HG03025 (cell line): ENCODE measurements at regions not wholly inside any gene's neighbourhood (a gene's known extent, or its start where the extent isn't known, plus 50 kb on each side); places are given as distances from the start of the nearest gene placed in this dataset.
"Not testable (repeated sequence)": the region's sequence is repeated elsewhere in the genome, so short reads cannot be mapped to it uniquely, and the experiment has no call there.

Source experiments
- ATAC-seq: cut with Tn5 transposase; IDR thresholded peaks from one replicate; pipeline ENCODE4 v1.9.1; 2021; ENCODE audit warnings: mild to moderate bottlenecking, moderate library complexity; ENCODE audit not compliant: unreplicated experiment, low FRiP score

DNA sequence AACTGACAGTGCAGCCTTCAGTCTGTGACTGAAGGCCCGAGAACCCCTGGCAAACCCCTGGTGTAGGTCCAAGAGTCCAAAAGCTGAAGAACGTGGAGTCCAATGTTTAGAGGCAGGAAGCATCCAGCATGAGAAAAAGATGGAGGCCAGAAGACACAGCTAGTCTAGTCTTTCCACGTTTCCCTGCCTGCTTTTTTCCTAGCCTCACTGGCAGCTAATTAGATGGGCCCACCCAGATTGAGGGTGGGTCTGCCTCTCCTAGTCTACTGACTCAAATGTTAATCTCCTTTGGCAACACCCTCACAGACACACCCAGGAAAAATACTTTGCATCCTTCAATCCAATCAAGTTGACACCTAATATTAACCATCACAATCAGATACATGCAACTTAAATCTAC is 87.8 kb downstream of the TENT5D start:
- not testable (repeated sequence) for ATAC-seq

DNA sequence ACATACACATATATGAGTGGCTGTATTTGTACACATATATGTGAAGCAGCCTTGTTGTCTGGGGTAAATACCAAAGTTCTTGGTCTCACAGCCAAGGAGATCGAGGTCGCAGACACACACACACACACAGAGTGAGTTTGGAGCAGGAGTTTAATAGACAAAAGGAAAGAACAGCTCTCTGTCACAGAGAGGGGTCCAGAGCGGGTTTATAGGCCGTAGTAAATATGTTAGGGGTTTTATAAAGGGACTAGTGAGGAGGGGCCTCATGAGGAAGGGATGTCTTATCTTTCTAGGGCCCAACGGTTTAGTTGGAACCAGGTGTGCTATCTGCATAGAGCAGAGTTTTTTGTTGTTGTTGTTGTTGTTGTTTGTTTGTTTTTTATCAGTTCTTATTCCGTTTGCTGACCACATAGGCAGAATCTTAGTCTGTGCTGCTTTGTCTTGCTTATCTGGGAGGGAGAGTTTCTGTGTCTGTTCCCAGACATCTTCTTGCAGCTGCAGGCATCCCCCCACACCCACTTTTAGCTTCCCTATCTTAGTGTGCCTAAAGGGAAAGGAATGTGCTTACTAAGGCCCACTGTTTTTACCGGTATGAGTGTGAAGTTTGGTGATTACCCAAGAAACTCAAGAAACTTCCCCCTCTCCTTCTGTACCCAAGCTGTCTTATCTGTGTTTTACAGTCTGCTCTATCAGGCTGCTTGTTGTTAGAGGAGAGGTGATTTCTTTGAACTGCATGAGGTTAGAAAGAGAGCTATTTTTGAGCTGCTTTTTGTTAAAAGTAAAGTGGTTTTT is 91.9 kb downstream of the TENT5D start:
- no peak for ATAC-seq

DNA sequence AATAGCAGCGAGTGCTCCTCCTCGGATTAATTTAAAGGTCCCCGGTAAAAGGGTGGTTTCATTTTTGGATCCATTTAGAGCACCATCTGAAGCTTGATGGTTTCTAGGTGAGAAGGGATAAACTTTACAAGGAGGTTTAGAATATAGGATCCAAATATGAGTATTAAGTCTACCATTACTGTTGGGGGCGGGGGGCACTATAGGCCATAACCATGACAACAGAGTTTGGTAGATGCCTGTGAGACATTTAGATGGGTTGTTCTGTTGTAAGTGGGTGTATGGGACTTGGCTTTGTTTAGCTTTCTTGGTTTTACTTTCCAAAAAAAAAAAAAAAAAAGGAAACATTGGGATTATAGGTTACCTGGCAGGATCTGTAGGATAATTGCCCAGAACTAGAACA is 92.7 kb downstream of the TENT5D start:
- ATAC-seq, result no peak

DNA sequence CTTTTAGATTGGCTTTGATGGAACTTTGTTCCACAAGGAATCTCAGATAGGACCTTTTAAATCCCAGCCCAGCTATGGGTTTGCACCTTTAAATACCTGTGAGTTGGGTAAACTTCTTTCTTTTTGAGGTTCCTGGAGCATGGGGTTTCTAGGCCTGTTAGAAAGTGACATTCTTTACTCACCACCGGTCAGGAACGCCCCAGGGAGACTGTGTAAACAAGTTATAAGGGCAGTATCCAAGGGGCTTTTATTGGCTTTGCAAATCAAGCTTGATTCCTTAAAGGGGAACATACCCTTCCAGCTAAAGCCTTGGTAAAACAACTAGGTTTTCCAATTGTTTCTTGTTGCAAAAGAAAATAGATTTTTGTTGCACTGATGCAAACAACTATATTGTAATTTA is 93.4 kb downstream of the TENT5D start:
- no peak for ATAC-seq

DNA sequence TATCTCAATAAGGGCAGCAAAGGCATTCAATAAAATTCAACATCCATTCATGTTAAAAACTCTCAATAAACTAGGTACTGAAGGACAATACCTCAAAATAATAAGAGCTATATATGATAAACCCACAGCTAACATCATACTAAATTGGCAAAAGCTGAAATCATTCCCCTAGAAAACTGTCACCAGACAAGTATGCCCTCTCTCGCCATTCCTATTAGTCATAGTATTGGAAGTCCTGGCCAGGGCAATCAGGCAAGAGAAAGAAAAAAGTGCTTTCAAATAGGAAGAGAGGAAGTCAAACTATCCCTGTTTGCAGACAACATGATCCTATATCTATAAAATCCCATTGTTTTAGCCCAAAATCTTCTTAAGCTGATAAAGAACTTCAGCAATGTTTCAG is 116.8 kb downstream of the TENT5D start:
- no peak for ATAC-seq

DNA sequence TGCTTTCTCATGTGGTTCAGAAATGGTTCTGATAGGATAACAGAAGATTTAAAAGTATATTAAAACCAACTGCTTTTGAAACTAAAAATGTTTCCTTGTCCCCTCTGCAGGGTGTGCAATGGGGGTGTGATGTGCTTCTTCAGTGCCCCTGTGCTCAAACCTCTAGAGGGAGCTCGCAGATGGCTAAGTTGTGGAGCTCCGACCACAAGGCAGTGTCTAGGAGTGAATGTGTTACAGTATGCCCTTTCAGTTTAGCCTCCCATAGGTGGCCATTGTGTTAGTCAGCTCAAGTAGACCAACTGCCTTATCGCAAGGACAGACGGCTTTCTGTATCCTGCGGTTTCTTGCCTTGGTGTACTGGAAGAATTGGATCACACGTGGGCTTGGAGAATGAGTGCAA is 130.5 kb downstream of the TENT5D start:
- peak; percentile 66 for ATAC-seq

DNA sequence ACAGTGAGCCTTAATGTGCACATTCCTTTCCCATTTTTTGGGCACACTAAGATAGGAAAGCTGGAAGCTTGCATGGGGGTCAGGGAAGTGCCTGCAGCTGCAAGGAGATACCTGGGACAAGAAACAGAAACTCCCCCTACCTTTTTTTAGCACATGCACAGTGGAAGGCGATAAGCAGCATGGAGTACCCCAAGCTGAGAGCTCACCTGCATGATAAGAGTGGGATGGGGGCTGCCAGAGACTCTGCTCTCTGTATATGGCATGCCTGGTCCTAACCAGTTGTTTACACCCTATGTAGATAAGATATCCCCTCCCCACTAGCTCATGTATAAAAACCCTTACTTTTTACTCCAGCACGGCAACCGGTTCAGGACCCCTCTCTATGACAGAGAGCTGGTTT is 135.9 kb downstream of the TENT5D start:
- ATAC-seq, result no peak

DNA sequence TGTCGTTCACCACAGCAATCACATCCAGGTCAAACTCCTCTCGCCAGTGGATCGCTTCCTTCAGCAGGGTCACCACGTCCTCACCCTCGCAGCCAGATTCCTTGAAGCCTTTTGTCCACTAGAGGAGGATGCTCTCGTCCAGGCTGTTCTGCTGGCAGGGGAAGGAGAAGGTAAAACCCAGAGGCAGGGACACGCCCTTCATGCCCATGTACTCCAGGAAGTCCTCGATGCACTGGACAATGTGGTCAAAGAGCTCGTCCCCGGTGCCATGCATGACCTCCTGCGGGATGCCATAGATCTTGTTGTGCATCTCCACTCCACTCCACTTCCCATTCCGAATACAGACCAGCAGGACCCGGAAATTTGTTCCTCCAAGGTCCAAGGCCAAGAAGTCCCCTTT is 152.4 kb downstream of the TENT5D start:
- no peak for ATAC-seq

DNA sequence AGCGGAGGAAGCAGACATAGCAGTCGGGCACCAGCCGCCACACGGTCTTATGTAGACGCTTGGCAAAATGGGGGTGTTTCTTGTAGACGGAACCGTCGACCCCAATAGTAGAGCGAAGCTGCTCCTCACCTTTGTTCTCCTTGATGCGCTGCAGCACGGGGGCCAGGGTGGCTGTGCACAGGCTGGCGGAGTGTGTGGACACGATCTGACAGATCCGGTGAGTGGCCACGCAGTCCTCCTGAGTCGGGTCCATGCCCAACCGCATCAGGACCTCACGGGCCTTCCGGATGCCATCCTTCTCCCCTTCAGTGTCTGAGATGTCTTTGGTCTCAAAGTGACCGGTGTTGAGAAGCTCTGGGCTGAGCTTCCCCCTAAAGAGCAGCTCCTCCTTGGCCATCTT is 153.0 kb downstream of the TENT5D start:
- no peak for ATAC-seq

DNA sequence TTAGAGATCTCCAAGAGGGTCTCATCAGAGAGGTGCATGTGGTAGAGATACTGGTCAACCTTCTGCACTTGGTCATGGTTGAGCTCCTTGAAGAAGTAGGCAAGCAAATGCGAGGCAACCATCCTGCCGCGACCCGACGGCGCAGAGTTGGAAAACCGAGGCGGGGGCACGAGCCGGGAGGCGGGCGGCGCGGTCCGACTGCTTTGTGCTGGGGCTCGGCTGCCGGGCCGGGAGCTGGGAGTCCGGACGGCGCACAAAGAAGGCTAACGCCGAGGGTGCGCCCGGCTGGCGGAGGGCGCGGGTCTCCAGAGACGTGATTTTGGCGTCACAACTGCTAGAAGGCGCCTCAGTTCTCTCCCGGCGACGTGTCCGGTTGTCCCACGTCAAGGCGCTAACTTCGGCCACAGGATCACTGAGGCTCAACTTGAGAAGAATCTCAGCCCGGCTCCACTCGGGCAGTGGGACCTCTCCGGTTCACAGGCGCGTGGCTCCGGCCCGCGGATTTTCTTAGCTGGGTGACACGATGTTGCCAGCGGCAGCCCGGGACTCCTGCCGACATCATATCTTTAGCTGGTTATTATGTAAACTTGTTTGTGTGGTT is 154.3 kb downstream of the TENT5D start:
- ATAC-seq, result not testable (repeated sequence)

DNA sequence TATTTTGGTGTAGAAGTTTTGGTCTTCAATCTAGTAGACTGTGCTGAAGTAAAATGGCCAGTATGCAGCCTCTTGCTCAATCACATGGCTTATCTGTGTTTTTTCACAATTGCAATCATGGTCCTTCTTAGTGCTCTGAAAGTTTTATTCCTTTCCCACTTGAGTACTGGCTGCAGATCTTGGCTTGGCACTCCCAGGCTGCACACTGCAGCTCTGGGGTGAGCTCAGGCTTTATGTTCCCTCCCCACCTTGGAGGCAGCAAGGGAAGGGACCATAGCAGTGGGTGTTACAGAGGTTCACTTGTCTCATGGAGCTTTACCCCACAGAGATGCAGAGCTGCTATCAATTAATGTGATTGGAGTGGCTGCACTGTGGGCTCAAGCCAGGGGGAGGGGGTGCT is 156.0 kb downstream of the TENT5D start:
- ATAC-seq, result no peak

DNA sequence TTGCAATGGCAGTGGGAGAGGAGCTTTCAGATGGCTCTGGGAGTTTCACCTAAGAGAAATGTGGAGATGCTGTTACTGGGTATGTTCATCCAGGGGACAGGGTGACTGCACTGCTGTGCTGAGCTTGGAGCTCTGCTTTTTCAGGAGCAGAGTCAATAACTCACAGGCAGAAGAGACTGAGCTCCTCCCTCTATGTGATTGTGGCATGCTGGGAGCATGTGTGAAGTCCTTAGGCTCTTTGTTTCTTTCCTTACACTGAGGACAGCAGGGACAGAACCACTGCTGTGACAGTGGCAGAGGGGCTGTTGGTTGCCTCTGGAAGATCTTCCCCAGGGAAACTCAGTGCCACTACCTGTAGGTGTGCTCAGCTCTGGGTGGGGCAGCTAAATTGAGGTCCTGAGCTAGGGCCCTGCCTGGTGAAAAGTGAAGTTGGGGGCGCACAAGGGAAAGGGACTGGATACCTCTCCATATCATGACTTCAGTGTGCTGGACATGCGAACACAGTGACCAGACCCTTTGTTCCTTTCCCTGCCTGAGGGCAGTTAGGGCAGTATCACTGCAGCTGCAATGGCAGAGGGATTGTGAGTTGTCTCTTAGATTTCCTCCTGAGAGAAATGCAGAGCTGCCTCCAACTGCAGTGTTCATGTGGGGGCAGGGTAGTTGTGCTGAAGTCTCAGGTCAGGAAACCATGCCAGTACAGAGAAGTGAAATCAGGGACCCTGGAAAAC is 156.7 kb downstream of the TENT5D start:
- ATAC-seq, result no peak

DNA sequence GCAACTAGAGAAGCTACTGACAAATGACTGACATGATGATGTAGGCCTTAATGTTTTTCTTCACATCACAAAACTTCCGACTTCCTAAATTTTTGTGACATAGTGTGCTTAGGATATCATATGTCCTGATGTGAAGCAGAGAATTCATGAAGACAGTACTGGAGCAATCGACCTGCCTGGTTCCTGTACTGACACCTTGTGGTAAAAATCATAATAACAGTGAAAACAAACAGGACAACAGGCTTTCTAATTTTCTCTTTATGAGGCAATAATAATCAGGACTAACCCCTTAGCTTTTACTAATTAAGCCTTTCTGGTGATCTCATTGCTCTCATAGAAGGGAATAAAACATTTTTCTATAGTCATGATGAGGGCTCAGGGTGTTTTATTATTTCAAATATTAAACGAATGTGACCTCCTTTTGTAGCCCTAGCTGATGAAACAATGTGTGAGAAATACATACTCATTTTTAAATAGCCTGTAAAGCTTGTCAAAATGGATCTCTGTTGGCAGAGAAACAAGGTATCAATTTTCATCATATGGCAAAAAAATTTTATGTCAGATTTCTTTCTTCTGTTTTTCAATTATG is 158.4 kb downstream of the TENT5D start:
- ATAC-seq, result peak; percentile 57

DNA sequence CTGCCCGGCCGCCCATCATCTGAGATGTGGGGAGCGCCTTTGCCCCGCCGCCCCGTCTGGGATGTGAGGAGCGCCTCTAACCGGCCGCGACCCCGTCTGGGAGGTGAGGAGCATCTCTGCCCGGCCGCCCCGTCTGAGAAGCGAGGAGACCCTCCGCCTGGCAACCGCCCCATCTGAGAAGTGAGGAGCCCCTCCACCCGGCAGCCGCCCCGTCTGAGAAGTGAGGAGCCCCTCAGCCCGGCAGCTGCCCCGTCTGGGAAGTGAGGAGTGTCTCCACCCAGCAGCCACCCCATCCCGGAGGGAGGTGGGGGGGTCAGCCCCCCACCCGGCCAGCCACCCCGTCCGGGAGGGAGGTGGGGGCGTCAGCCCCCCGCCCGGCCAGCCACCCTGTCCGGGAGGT is 170.7 kb downstream of the TENT5D start:
- ATAC-seq, result not testable (repeated sequence)

DNA sequence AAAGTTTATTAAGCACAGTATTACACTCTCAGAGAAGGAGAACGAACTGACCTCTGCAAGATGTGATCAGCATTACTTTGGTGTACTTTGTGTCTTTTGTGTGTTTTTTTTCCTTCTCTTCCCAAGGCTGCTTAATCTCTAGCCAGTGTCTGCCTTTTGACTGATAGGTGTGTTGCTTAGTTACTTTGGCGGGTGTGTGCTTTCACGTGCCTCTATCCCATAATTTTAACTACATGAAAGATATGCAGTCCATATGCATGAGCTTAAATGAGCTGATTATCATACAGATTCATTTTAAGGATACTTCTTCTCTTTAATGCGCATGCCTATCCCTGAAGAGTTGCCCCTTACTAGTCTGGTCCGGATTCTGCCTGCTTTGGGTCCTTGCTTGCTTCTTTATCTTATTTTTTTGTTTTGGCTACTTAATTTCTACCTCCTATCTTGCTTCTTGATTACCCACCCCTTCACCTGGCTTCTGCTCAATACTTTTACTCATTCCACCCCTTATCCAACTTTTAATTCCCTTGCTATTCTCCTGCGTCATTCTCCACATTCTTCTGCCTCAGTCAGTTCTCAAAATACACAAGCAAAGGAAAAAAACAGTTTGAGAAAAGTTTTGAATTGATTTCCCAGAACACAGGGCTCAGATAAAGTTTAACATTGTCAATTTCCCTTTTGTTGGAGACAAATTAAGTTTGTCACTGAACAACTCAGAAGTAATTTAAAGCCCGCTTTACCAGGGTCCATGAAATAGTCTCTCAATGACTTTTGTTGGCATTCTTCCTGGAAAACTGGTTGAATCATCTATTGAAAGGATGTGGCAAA is 182.0 kb downstream of the TENT5D start:
- ATAC-seq, result no peak
